ENCODE measurements at regions not wholly inside any gene's neighbourhood (a gene's known extent, or its start where the extent isn't known, plus 50 kb on each side); places are given as distances from the start of the nearest gene placed in this dataset.

DNA sequence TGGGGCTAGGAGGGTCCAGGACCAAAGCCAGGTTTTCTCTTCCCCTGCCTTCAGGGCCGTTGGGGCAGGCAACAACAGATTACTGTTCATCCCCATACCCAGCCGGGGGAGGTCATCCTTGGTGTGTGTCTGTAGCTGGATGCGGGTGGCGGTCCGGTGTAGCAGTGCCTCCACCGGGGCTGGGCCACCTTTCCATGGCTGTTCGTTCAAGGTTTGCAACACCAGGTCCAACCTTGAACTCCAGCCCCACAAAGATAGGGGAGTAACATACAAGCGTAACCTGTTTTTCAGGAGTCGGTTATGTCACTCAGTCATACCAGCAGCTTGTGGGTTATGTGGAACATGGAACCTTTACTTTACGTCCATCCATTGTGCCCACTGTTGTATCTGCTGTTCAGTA is 58.5 kb upstream of the FAM120A start:
- H3K4ac ChIP-seq (replicated peaks; ENCODE audit: insufficient read length, low read depth, low read length): no peak overlapping the region
- H3K18ac ChIP-seq (ENCODE audit: extremely low read depth, low read length): no peak overlapping the region
- no peak overlapping the region for H2AFZ ChIP-seq (ENCODE audit: low read length)
- no peak overlapping the region for H4K5ac ChIP-seq (ENCODE audit: insufficient read length, low read depth, low read length)
- H3K14ac ChIP-seq (ENCODE audit: insufficient read length): no peak overlapping the region
- no peak overlapping the region for H3K9ac ChIP-seq (replicated peaks in 1 of 4; ENCODE audit: extremely low read depth in 1 of 4, low read depth in 3 of 4, low read length in 3 of 4)
- H4K8ac ChIP-seq (ENCODE audit: extremely low read depth, insufficient read depth, low read length): no peak overlapping the region
- no peak overlapping the region for H2BK20ac ChIP-seq (ENCODE audit: low read length)
- WGBS, 2 experiments (ENCODE audit: extremely low coverage in 1 of 2, insufficient coverage in 1 of 2, insufficient read length in 1 of 2, insufficient replicate concordance in 2 of 2, low coverage in 1 of 2, low lambda C conversion rate in 2 of 2, missing lambda C conversion rate in 1 of 2): 93% methylated on average over 10 of the region's 10 CpGs; no CpG with 5 or more reads in 1 of the 2 experiments
- peaks cover 0 to 3% (median 1%) of the 10 kb centered on the region in 4 experiments; a peak in 2 of 7 replicates for H3K4me1 ChIP-seq (replicated peaks in 1 of 4; ENCODE audit: control insufficient read depth in 3 of 4, insufficient read depth in 4 of 4, low read length in 3 of 4)
- CTCF ChIA-PET (ENCODE audit: partially characterized antibody): interaction anchor here (1.1 kb wide), 1 partner anchor 8 kb away, joined by 3 read pairs; no protein-coding TSS in a partner anchor
- H3K23me2 ChIP-seq (ENCODE audit: low read depth, low read length): no peaks in the 10 kb centered on the region
- no peak overlapping the region for H3K4me3 ChIP-seq (ENCODE audit: extremely low read depth in 1 of 4, insufficient read depth in 2 of 4, low read depth in 3 of 4, low read length in 4 of 4)
- FAIRE-seq (no peak), DNase-seq (ENCODE audit: low read depth in 1 of 2, low spot score in 2 of 2) (no peak)
- no peak overlapping the region for H3K23ac ChIP-seq (ENCODE audit: insufficient read length)
- no peak overlapping the region for H2BK15ac ChIP-seq (ENCODE audit: low read length)
- no peaks in the 10 kb centered on the region for H3K27me3 ChIP-seq (replicated peaks in 1 of 4; ENCODE audit: control insufficient read depth in 3 of 4, extremely low read depth in 1 of 4, insufficient read depth in 3 of 4, low read length in 3 of 4)
- no peak overlapping the region for H3K4me2 ChIP-seq (ENCODE audit: insufficient read depth in 1 of 2, low read depth in 2 of 2, low read length in 2 of 2)
- H4K91ac ChIP-seq (replicated peaks; ENCODE audit: insufficient read length, low read length): no peak overlapping the region
- no peaks in the 10 kb centered on the region for H3K36me3 ChIP-seq (ENCODE audit: control insufficient read depth in 2 of 4, insufficient read depth in 4 of 4, low read length in 3 of 4)
- H3K56ac ChIP-seq (replicated peaks; ENCODE audit: insufficient read length, low read depth, low read length): no peak overlapping the region
- H2AK5ac ChIP-seq (ENCODE audit: low read depth, low read length): no peak overlapping the region
- POLR2A ChIA-PET (ENCODE audit: partially characterized antibody): interaction anchor here (0.6 kb wide), 1 partner anchor 50 kb away, joined by 4 read pairs; no protein-coding TSS in a partner anchor
- H2BK5ac ChIP-seq (ENCODE audit: low read depth, low read length): no peak overlapping the region
- no peaks in the 10 kb centered on the region for H3K79me2 ChIP-seq (ENCODE audit: control insufficient read depth in 1 of 2, insufficient read depth in 2 of 2, low read length in 2 of 2)
- TF ChIP-seq EGR1 (IDR thresholded peaks at IDR 0.05; ENCODE audit: borderline replicate concordance, low read depth, low read length) (no peak), EP300 (IDR thresholded peaks at IDR 0.05; ENCODE audit: borderline replicate concordance in 1 of 2, low read depth in 2 of 2, low read length in 2 of 2) (no peak), NRF1 (IDR thresholded peaks at IDR 0.05; ENCODE audit: low read depth, low read length) (no peak), SIRT6 (IDR thresholded peaks at IDR 0.05; ENCODE audit: low read length) (no peak), TAF1 (IDR thresholded peaks at IDR 0.05; ENCODE audit: low read depth, low read length) (no peak)
- TF ChIP-seq, protein P1, sequence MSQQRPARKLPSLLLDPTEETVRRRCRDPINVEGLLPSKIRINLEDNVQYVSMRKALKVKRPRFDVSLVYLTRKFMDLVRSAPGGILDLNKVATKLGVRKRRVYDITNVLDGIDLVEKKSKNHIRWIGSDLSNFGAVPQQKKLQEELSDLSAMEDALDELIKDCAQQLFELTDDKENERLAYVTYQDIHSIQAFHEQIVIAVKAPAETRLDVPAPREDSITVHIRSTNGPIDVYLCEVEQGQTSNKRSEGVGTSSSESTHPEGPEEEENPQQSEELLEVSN (IDR thresholded peaks at IDR 0.05): no peak
- no peak overlapping the region for H3K27ac ChIP-seq (ENCODE audit: low read depth, low read length)
- H3K79me1 ChIP-seq (ENCODE audit: low read depth, low read length): no peaks in the 10 kb centered on the region
- no peak overlapping the region for H2BK12ac ChIP-seq (ENCODE audit: low read depth, low read length)
- no peak overlapping the region for H2BK120ac ChIP-seq (replicated peaks; ENCODE audit: low read depth, low read length)
- H4K20me1 ChIP-seq (replicated peaks in 1 of 2; ENCODE audit: control insufficient read depth in 1 of 2, insufficient read depth in 2 of 2, low read length in 2 of 2): no peaks in the 10 kb centered on the region
- no peaks in the 10 kb centered on the region for H3K9me3 ChIP-seq (ENCODE audit: insufficient read depth in 2 of 2, low read depth in 1 of 2, low read length in 1 of 2)

Measured in H1 (cell line).